ENCODE measurements at regions not wholly inside any gene's neighbourhood (a gene's known extent, or its start where the extent isn't known, plus 50 kb on each side); places are given as distances from the start of the nearest gene placed in this dataset.

DNA sequence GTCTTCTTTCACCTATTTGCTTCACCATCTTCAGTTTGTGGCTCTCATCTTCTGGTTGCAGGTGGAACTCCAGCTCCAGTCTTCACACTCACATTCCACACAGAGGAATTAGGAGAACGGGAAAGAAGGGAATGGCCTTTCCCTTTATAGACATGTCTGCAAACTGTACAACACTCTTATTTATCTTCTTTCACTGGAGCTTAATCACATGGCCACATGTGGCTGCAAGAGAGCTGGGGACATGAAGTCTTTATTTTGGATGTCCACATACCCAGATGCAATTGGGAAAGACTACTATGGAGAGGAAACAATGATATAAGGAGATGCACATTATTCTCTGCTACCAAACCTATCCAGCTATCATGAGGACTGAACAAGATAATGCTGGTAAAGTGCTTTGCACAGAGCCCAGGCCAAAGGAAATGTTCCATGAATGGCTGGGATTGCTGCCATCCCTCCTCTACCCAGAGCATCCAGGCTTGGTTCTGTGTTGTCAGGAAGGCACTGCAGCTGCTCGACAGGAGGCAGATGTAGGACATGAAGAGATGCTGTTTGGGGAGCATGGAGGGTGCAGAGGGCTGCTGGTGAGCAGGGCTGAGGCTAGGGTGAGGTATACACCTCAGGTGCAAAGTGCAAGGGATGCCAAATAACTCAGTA, 183.8 kb upstream of the TBX20 start:
- no peak for DNase-seq

DNA sequence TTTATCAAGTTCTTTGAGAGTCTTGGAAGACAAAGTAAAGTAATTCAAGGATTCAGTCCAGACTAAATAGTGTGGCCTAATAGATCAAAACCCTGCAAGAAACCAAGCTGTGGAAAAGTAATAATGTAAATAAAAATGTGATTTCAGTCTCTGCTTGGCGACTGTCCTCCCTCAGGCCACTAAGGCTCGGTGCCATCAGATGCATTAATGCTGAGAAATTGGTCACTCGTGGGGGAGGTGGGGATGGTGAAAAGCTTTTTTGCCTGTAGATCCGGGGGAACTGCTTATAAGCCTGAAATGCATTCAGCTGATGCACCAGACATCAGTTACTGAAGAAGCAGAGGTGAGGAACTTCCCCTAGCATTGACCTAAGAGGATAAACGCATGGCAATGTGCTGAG, 182.6 kb upstream of the TBX20 start:
- DNase-seq, result no peak

DNA sequence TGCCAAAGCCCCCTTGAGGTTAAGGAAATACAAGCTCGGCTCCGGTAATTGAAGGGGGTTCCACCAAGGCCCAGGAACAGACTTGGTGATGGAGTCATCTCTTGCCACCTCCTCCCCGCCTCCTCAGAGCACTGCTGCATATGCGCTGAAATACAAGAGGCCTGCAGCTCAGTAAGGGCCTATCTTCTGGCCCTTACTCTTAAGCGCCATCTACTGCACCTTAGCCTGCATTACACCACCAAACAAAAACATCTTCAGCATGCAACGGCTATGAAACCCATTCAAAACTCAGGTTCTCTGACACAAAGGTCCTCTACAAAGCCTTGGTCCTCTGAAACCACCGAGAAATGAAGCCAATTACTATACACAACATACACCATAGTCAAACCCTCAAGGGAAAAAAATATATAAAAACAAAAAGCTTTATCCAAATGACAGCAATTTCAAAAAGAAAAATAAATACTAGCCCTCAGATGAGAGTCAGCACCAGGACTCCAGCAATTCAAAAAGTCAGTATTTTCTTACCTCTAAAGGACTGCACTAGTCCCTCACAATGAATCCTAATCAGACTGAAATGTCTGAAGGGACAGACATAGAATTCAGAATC, 176.8 kb upstream of the TBX20 start:
- no peak for DNase-seq

DNA sequence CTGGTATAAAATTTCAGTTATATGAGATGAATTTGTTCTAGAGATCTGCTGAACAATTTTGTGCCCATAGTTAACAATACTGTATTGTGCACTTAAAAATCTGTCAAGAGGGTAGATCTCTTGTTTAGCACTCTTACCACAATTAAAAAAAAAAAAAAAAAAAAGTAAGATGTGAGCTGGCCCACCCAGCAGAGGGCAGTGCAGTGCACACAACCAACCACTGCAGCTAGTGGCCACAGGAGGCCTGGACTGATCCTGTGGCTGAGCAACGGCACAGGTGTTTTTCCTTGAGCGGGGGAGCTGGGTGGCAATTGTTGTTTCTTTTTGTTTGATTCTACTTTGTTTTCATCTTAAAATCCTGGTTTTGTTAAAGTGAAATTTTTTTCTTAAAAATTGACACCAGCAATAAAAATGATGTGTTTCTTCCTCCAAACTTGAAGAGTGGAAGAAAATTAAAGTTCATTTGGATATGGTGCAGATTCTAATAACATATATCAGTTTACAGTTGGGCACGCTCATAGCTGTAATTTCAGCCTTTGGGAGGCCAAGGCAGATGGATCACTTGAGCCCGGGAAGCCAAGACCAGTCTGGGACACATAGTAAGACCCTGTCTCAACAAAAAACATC, 171.1 kb upstream of the TBX20 start:
- no peak for DNase-seq

DNA sequence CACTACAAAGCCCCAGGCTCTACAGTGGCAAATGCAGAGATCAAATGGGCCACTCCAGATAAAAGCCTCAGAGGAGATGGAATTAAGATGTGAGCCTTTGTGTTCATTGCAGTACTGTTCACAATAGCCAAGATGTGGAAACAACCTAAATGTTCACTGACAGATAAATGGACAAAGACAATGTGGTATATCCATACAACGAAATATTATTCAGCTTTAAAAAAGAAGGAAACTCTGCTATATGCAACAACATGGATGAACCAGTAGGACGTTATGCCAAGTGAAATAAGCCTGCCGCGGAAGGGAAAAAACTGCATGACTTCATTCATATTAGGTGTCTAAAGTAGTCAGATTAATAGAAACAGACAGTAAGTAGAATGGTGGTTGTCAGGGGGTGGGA, 170.5 kb upstream of the TBX20 start:
- no peak for DNase-seq

DNA sequence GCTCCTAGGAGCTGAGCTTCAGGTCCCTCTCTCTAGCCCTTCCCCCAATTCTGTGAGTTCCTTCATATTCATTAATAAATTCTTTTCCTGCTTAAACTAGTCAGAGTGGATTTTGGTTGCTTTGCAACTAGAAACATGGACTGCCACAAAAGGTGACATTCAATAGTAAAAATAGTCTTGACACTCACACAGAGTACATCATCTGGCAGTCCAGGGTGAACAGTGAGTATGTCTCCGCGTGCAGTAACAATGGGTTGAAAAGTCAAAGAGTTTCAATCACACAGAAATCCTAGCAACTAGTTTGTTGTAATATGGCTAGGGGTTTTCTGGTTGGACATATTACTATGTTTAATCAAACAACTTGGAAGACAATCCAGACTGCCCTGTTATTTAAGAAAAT, 168.8 kb upstream of the TBX20 start:
- no peak for DNase-seq

DNA sequence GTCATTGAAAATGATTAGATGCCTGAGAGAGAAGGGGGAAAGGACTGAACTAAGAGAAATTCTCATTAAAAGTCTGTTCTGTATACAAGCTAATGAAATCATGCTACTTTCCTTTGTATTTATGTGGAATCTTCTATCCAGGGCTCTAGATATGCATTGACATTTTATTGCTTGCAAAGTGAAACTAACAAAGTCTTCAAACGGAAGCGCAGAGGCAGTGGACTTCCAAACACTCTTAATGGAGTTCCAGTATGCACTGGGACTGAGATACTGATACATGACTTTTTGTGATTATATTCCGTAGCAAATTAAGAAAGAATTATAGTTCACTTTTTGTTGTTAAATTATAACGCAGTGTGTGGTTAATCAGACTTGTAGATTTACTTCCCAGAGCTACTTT, 166.8 kb upstream of the TBX20 start:
- no peak for DNase-seq

DNA sequence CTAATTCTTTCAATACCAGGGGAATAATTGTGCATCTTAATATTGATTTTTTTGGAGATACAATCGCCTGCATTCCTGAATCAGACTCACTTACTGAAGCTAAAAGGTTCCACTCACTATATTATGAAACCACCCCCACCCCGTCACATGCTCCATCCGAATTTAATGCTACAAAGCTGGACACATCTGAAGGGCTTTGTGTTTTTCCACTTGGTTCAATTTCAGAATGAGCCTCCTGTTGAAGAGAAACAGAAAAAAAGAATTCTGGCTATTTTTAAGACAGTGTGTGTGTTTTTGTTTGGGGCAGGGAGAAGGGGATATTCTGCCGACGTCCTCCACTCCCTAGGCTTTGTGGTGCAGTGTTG, 165.5 kb upstream of the TBX20 start:
- DNase-seq, result no peak

DNA sequence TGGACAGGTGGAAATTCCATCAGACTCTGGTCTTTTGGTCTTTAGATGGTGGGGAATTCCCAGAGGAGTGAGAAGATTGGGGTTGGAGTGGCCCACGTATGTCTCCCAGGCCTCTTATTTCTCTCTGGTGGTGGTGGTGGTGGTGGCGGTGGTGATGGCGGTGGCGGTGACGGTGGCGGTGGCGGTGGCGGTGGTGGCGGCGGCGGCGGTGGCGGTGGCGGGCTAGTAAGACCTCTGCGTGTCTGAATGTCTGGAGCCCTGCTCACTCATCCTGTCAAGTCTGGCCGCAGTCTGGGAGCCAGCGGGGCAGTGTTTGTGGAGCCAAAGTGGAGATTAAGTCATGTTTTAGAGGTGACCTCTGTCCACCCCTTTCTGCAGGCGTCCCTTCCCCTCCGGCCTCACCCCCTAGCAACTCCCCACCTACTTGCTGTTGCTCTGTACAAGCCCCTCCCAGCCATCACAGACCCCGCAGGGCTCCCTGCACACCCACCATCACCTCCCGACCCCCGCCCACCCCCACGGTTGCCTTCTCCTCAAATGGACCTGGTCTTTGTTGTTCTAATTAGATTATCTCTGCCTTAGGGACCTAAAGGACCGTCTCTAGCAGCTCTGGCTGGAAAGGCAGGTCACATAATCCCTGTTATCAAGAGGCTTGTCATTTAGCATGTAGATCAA, 165.0 kb upstream of the TBX20 start:
- no peak for DNase-seq

DNA sequence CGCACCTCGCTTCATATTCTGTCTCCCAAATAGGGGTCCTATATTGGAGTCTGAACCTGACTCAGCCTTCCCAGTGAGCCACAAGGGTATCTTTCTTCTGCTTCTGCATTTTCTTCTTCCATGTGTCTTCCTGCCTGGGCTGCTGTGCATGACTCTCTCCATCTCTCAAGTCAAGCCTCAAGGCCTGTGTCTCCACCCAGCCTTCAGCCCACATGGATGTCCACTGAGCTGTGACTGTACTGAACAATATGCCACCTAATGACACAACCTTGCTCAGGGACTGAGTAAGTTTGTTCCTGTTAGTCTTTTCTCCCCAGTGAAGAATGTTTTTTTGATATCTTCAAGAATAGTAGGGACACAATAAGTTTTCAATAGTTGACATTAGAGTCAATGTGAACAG, 162.7 kb upstream of the TBX20 start:
- no peak for DNase-seq

DNA sequence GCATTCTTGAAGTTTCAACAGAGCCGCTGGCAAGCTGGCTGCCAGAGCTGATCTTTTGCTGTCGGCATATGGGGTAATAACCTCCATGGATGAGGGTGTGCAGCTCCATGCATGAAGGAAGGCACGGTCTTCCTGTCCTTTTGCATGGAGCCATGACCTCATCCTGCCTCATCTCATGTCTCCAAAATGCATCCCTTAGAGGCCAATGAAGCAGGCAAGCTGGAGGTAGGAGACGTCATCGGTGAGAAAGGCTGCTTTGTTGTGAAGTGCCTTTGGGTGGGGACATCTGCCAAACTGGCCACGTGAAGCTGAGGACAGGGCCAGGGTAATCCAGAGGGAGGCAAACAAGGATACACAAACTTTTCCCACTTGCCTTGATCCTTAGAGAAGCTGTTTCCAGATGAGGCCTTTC, 161.5 kb upstream of the TBX20 start:
- no peak for DNase-seq

DNA sequence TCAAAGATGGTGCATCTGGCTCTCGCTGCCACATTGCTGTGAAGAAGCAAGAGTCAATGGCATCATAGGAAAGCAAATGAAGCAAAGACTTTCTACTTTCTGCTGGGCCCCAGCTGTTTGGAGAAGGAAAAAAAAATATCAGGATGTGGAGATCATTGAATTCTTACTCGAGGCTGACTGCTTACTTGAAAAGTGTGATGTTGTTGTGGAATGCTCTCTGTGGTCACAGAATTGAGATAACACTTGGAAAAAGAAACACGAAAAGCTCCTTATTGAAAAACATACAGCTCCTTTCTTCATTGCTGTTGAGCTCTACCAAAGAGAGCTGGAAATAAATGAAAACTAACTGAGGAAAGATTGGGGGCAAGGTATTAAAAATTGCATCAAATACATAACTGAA, 157.4 kb upstream of the TBX20 start:
- DNase-seq, result no peak

DNA sequence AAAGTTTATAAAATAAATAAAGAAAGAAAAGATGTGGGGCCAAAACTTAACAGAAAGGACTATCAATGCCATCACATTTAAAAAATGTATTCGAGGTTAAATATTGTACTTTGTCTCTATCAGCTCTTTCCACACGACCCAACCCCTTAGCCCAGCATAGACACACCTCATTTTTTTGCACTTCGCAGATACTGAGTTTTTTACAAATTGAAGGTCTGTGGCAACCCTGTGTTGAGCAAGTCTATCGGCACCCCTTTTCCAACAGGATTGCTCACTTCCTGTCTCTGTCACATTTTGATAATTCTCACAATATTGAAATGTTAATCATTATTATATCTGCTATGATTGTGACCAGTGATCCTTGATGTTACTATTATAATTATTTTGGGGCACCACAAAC, 151.6 kb upstream of the TBX20 start:
- DNase-seq, result no peak

DNA sequence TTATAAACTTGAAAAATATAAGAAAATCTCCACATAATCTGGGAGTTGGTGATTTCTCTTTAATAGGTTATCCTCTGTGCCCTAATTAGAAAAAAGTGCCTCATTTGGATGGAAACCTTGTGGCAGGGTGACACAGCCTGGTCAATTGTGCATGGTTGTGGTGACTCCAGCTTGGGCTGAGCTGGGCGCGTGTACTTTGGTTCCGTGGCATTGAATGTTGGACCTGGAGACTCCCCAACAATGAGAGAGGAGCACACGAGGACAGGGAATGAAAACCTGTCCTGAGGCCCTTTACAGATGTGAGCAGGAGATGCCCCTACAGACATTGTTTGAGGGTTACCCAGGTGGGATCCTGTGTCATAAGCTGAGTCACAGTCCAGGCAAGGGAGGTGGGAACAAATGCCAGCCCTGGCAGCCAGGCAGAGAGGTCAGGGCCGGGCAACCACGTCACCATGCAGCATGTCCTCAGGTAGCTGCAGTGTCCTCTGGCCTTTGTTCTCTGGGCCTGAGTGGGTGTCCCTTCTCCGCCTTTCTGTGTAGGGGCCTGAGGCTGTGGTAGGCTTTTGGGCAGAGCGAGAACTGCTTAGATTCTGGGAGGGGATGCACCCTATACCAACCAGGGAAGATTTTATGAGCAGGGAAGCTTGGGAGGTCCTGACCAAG, 147.4 kb upstream of the TBX20 start:
- no peak for DNase-seq

DNA sequence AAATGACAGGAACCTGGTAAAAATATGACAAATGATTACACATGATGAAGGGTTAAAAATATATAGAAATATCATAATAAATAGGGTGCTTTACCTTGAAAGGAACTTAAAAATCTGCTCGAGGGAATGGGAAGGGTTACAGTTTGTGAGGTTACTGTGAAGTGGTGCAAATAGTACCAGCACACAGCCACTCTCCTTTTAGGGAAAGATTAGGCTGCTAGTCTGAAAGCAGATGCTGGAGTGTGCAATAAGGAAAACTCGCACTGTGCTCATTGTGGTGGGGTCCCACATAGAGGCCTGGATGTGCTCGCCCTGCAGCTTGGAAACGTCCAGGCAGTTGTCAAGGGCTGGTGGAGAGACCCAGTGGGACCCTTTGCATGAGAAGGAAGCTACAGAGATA, 145.9 kb upstream of the TBX20 start:
- no peak for DNase-seq

DNA sequence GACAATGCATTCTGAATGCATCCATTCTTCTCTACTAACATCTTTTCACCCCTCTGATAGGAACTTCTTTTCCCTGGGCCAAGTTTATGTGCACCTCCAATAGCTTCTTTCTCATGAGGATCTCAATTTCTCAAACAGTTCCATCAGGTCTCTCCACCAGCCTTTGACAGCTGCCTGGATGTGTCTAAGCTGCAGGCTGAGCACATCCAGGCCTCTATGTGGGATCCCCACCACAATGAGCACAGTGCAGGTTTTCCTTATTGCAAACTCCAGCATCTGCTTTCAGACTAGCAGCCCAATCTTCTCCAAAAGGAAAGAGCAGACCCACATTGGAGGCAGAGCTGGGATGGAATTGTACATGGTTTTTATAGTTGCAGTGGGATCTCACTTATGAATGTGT, 145.3 kb upstream of the TBX20 start:
- no peak for DNase-seq

DNA sequence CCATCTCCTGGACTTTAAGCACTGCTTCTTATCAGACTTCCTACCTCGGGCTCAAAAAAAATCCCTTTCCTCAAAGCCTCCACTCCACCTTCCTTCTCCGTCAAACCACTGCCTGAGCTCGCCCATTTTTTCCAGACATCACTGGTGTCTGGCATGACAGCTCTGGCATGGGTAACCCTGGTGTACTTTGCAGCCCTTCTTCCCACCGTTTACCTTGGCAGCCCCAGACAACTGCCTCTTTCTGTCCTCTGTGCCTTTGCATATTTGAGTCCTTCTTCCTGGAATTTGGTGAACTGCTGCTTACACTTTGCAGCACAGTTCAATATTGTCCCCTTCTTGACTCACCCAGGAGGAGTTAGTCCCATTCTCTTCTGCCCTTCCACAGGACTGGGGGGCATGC, 144.6 kb upstream of the TBX20 start:
- no peak for DNase-seq

DNA sequence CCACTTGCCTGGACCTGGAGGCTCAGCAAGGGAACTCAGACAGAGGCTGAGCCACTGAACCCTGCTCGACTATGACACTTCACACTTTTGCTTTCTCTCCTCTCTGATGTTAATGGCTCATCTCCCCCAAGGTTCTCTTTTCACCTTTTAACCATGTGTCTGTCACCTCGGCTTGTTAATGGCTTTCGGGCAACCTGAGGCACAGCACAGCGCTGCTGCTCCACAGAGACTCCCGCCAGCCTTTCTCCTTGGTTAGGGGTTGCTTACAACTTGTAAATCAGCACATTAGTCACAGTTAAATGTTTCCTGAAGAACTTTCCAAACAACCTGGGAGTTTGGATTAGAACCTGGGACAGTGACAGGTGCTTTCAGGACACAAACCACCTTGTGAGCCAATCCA, 136.2 kb upstream of the TBX20 start:
- no peak for DNase-seq

DNA sequence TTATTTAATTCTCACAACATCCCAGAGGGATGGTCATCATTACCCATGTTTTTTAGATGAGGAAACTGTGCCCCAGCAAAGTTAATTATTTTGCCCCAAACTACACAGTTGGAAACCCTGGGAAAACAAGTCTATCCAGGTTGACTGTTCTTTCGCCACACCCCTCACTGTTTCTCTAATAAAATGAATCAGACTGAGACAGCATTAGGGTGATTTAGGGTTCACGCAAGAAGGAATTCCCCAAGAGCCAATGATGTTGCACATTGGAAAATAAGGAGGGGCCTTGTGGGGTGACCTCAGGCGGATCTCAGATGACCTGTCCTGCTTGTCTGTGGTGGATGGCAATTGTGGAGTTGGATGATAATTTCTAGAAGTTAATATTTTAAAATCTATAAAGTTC, 135.7 kb upstream of the TBX20 start:
- no peak for DNase-seq

DNA sequence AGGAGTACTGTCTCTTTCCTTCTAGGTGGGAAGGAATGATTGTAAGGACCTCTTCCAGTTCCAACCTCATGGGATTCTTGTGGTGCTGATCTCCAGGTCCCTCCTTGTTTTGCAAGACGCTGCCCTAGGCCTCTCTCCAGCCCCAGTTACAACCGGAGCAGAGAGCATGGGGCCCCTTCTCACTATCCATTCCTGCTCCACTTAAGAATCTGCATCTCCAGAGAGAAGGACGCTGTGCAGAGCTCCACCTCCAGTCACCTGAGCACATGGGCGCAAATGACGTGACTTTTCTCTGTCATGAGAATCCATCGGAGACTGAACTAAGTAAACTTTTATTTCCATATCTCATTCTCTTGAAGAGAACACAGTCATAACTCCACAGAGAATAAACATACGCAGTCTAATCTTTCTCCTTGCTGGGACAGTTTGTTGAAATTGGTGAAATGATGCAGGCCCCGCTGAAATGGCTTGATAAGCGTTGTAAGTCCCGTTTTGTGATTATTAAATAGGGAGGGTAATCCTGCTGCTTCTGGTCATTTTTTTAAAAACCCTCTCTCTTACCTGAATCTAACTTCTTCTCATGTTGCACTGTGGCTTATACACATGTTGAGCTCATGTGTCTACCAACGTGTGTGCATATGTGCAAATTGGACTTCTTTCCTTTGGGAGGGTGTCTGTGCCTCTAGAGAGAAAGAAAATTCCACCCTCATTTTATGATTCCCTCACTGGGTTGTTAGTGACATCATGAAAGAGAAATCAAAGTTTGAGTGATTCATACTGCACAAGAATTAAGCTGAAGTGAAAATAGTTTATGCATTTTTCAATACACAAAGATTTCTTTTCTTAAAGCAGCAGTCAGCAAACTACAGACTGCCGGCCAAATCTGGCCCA, 133.2 kb upstream of the TBX20 start:
- DNase-seq, result no peak

DNA sequence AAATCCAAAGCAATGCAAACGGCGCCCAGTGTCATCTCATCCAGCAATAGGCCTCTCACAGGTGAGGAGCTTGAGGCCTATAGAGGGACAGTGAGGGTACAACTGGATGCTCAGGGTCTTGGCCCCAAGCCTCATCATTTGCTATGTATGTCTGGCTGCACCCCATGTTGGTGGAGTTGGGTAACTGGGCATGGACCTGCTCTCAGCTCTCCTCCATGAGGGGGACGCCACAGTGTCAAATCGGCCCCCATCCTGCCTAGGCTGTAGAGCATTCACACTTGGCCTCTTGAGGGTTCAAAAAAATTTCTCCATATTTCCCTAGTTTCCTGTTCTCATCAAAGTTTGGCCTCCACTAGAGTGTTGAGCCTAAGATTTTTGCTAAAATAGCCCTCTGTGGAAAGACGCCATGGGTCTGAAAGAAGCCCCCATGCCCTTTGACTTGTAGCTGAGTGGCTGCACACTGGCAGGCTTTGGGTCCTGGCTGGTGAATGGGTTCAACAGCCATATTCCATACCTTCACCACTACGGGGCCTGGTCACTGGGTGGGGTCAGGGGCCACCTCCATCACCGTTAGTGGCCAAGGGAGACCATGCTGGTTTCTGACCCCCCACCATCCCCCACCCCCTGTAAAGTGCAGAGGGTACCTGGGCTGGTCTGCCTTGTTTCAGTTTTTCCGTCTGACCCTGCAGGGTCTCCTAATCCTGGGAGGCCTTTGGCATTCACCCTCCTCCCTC, 132.3 kb upstream of the TBX20 start:
- no peak for DNase-seq
